Midbrain (tissue), 1 donor: ENCODE measurements at regions not wholly inside any gene's neighbourhood (a gene's known extent, or its start where the extent isn't known, plus 50 kb on each side); places are given as distances from the start of the nearest gene placed in this dataset.

Source experiments
- DNase-seq: peaks from one replicate; lab custom pipeline; 2025; lab: John Stamatoyannopoulos, UW

GRCh38 chr6:6891949-6892461, 215.8 kb upstream of the RREB1 start:
- DNase-seq: no peak

- no peak for DNase-seq
These were observed 214.8 kb upstream of the RREB1 start for GRCh38 chr6:6892744-6893583.

GRCh38 chr6:6893701-6894100, 214.1 kb upstream of the RREB1 start:
- no peak for DNase-seq

GRCh38 chr6:6895929-6896328, 211.8 kb upstream of the RREB1 start:
- no peak for DNase-seq

GRCh38 chr6:6897140-6897539, 210.6 kb upstream of the RREB1 start:
- DNase-seq: no peak

GRCh38 chr6:6900569-6901204, 207.1 kb upstream of the RREB1 start:
- DNase-seq: no peak

GRCh38 chr6:6901205-6901719, 206.5 kb upstream of the RREB1 start:
- DNase-seq: no peak

- no peak for DNase-seq
These were observed 205.8 kb upstream of the RREB1 start for GRCh38 chr6:6901945-6902344.

- no peak for DNase-seq
These were observed 201.7 kb upstream of the RREB1 start for GRCh38 chr6:6905961-6906518.

- no peak for DNase-seq
These were observed 201.1 kb upstream of the RREB1 start for GRCh38 chr6:6906570-6907213.

GRCh38 chr6:6907286-6907685, 200.5 kb upstream of the RREB1 start:
- no peak for DNase-seq

GRCh38 chr6:6908121-6908520, 199.6 kb upstream of the RREB1 start:
- DNase-seq: no peak

- no peak for DNase-seq
These were observed 198.7 kb upstream of the RREB1 start for GRCh38 chr6:6909111-6909510.

GRCh38 chr6:6910734-6911295, 196.9 kb upstream of the RREB1 start:
- no peak for DNase-seq

GRCh38 chr6:6911391-6911790, 196.4 kb upstream of the RREB1 start:
- DNase-seq: no peak

GRCh38 chr6:6912817-6913744, 194.7 kb upstream of the RREB1 start:
- DNase-seq: no peak

- no peak for DNase-seq
These were observed 192.5 kb upstream of the RREB1 start for GRCh38 chr6:6915219-6915618.

- peak; percentile 74 for DNase-seq
These were observed 191.8 kb upstream of the RREB1 start for GRCh38 chr6:6915813-6916547.

- DNase-seq: no peak
These were observed 191.2 kb upstream of the RREB1 start for GRCh38 chr6:6916598-6916997.
